Activated T-helper 1 cell treated with anti-CD3 and anti-CD28 coated beads, Interleukin-12 subunit alpha, Interleukin-12 subunit beta, Interleukin-2, Interleukin-4 antibody, amounts not matched to agents 30 ng/mL and 10 ng/mL and 1 ng/mL, durations not matched to agents 14 hours and 24 hours and 36 hours (primary cell): ENCODE measurements at regions not wholly inside any gene's neighbourhood (a gene's known extent, or its start where the extent isn't known, plus 50 kb on each side); places are given as distances from the start of the nearest gene placed in this dataset.

Experiments used
- DNase-seq: peaks from one replicate; pipeline ENCODE4 v3.0.0; 2021; ENCODE audit warnings: low spot score
- H3K27ac Mint-ChIP-seq: one replicate; pipeline ENCODE4 v1.8.0; 2021; ENCODE audit warnings: mild to moderate bottlenecking, mixed read lengths
- H3K27me3 Mint-ChIP-seq: one replicate; pipeline ENCODE4 v1.8.0; 2022; ENCODE audit warnings: mild to moderate bottlenecking, moderate library complexity, mixed read lengths; ENCODE audit not compliant: insufficient read depth
- H3K36me3 Mint-ChIP-seq: one replicate; pipeline ENCODE4 v1.8.0; 2021; ENCODE audit warnings: low read depth, mixed read lengths
- H3K4me1 Mint-ChIP-seq: one replicate; pipeline ENCODE4 v1.8.0; 2021; ENCODE audit warnings: low read depth, mixed read lengths
- H3K4me3 Mint-ChIP-seq: one replicate; pipeline ENCODE4 v1.8.0; 2021; ENCODE audit warnings: mild to moderate bottlenecking, moderate library complexity, mixed read lengths
- H3K9me3 Mint-ChIP-seq: one replicate; pipeline ENCODE4 v1.8.0; 2021; ENCODE audit warnings: mixed read lengths
- intact Hi-C: fragments of 100-400 bp; cut with micrococcal nuclease; formaldehyde crosslinking; loops from one replicate; pipeline ENCODE4 v1.15.1; 2024

DNA sequence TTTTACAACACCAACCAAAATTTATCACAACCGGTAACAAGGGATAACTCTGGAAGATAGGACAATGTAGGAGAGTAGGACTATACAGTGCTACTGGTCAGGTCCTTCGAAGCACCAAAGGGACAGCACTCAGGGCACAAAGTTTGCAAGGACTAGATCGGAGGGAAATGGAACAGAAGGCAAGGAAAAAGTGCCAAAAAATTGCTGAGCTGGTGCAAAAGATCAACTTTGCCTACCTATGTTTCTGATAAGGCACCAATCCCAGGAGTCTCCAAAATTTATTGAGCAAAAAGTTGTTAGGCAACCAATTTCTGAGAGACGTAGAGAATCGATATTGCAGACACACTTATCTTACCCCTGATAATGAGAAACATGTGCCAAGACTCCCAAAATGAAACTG is 160.0 kb upstream of the PLEKHA5 start:
- DNase-seq, result no peak
- H3K4me3 Mint-ChIP-seq, result no peak overlapping the region
- no peaks in the 10 kb centered on the region for H3K4me1 Mint-ChIP-seq
- no peaks in the 10 kb centered on the region for H3K27me3 Mint-ChIP-seq
- no peaks in the 10 kb centered on the region for H3K9me3 Mint-ChIP-seq
- no peak overlapping the region for H3K27ac Mint-ChIP-seq
- no peaks in the 10 kb centered on the region for H3K36me3 Mint-ChIP-seq
- intact Hi-C loops, result no loop called here

- no peak for DNase-seq
- Mint-ChIP-seq H3K4me1 (no peaks in the 10 kb centered on the region), H3K36me3 (no peaks in the 10 kb centered on the region), H3K9me3 (no peaks in the 10 kb centered on the region), H3K27me3 (no peaks in the 10 kb centered on the region), H3K27ac (no peak overlapping the region), H3K4me3 (no peak overlapping the region)
- intact Hi-C loops, result no loop called here
Observed at GRCh38 chr12:18970603-18971002, 158.9 kb upstream of the PLEKHA5 start.

- DNase-seq, result no peak
- Mint-ChIP-seq H3K27ac (no peak overlapping the region), H3K36me3 (no peaks in the 10 kb centered on the region), H3K9me3 (no peaks in the 10 kb centered on the region), H3K4me3 (no peak overlapping the region), H3K27me3 (no peaks in the 10 kb centered on the region), H3K4me1 (no peaks in the 10 kb centered on the region)
- intact Hi-C loops, result no loop called here
Observed at GRCh38 chr12:18971932-18972331, 157.6 kb upstream of the PLEKHA5 start.

DNA sequence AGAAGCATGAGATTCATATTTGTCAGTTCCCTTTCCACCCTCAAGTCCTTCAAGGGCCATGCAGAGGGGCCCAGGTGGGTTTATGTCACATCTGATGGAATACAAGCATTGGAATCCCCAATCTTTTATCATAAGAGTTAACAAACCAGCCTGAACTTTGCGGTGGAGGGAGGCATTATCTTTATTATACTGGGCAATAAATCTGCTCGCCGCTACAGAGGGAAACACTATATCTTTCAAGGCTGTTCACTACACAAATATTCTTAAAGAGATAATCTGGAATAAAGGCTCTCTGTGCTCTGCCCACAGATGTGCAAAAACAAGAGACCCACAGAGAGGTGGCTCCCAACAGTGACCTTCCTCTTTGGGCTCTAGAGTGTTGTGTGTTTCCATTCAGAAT is 153.6 kb upstream of the PLEKHA5 start:
- H3K27me3 Mint-ChIP-seq, result no peaks in the 10 kb centered on the region
- H3K4me1 Mint-ChIP-seq, result no peaks in the 10 kb centered on the region
- peaks cover 7% of the 10 kb centered on the region for H3K9me3 Mint-ChIP-seq
- H3K36me3 Mint-ChIP-seq, result no peaks in the 10 kb centered on the region
- no peak for DNase-seq
- no peak overlapping the region for H3K4me3 Mint-ChIP-seq
- H3K27ac Mint-ChIP-seq, result no peak overlapping the region
- intact Hi-C loops, result no loop called here

GRCh38 chr12:18979401-18980126 is 150.0 kb upstream of the PLEKHA5 start:
- Mint-ChIP-seq H3K4me3 (no peak overlapping the region), H3K27ac (no peak overlapping the region), H3K36me3 (no peaks in the 10 kb centered on the region), H3K4me1 (no peaks in the 10 kb centered on the region), H3K9me3 (peaks cover 7% of the 10 kb centered on the region), H3K27me3 (no peaks in the 10 kb centered on the region)
- intact Hi-C loops, result no loop called here
- no peak for DNase-seq

DNA sequence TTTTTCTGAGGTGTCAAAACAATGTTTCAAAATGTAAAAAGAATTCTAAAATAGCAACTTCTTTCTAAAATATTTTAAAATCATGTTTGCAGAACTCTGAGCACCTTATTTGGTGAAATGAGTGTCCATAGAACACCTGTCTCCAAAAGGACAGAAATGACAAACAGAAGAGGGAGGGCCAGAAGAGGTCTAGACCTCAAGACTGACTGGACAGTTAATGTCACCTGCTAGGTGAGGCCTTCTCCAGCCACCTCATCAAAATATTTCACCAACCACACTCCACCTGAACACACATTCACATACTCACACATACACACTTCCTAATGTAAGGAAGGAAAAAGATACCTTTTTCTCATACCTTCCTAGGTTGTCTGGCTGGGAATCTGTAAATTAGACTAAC is 147.8 kb upstream of the PLEKHA5 start:
- intact Hi-C loops, result no loop called here
- no peak for DNase-seq
- Mint-ChIP-seq H3K27me3 (no peaks in the 10 kb centered on the region), H3K4me3 (no peak overlapping the region), H3K36me3 (no peaks in the 10 kb centered on the region), H3K9me3 (peaks cover 7% of the 10 kb centered on the region), H3K4me1 (no peaks in the 10 kb centered on the region), H3K27ac (no peak overlapping the region)

DNA sequence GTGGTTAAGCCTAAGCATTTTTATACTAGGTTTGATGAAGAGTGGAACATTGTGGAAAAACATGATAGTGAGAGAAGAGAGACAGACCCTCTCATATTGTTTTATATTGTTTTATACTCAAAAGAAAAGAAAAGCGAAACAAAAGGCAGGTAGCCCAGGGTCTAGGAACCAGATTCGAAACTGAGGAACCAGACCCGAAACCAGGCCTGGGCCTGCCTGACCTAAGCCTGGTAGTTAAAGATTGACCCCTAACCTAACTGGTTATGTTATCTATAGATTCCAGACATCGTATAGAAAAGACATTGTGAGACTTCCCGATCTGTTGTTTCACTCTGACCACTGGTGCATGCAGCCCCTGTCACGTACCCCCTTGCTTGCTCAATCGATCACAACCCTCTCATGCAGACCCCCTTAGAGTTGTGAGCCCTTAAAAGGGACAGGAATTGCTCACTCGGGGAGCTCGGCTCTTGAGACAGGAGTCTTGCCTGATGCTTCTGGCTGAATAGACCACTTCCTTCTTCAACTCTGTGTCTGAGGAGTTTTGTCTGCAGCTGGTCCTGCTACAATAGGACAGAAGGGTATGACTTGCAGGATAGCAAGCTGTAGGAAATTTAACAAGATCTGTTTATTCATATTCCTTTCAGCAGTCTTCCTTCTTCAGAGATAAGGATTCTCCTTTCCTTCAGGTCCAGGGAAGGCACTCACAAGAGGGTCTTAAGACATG is 147.1 kb upstream of the PLEKHA5 start:
- H3K27ac Mint-ChIP-seq, result no peak overlapping the region
- no peak overlapping the region for H3K4me3 Mint-ChIP-seq
- peaks cover 7% of the 10 kb centered on the region for H3K9me3 Mint-ChIP-seq
- no peak for DNase-seq
- H3K36me3 Mint-ChIP-seq, result no peaks in the 10 kb centered on the region
- H3K4me1 Mint-ChIP-seq, result no peaks in the 10 kb centered on the region
- intact Hi-C loops, result no loop called here
- H3K27me3 Mint-ChIP-seq, result no peaks in the 10 kb centered on the region

GRCh38 chr12:18983854-18984253 is 145.7 kb upstream of the PLEKHA5 start:
- intact Hi-C loops, result no loop called here
- no peak overlapping the region for H3K4me3 Mint-ChIP-seq
- no peaks in the 10 kb centered on the region for H3K27me3 Mint-ChIP-seq
- no peak overlapping the region for H3K27ac Mint-ChIP-seq
- no peaks in the 10 kb centered on the region for H3K36me3 Mint-ChIP-seq
- H3K9me3 Mint-ChIP-seq, result peaks cover under 1% of the 10 kb centered on the region
- H3K4me1 Mint-ChIP-seq, result no peaks in the 10 kb centered on the region
- DNase-seq, result no peak

- H3K4me1 Mint-ChIP-seq, result no peaks in the 10 kb centered on the region
- no peaks in the 10 kb centered on the region for H3K9me3 Mint-ChIP-seq
- no peaks in the 10 kb centered on the region for H3K36me3 Mint-ChIP-seq
- intact Hi-C loops, result no loop called here
- H3K27me3 Mint-ChIP-seq, result no peaks in the 10 kb centered on the region
- no peak overlapping the region for H3K4me3 Mint-ChIP-seq
- H3K27ac Mint-ChIP-seq, result no peak overlapping the region
- no peak for DNase-seq
Observed at GRCh38 chr12:18990856-18991255, 138.7 kb upstream of the PLEKHA5 start.

GRCh38 chr12:18992336-18992735 is 137.2 kb upstream of the PLEKHA5 start:
- Mint-ChIP-seq H3K9me3 (no peaks in the 10 kb centered on the region), H3K27me3 (no peaks in the 10 kb centered on the region), H3K36me3 (no peaks in the 10 kb centered on the region), H3K27ac (no peak overlapping the region), H3K4me1 (no peaks in the 10 kb centered on the region), H3K4me3 (no peak overlapping the region)
- intact Hi-C loops, result no loop called here
- no peak for DNase-seq

DNA sequence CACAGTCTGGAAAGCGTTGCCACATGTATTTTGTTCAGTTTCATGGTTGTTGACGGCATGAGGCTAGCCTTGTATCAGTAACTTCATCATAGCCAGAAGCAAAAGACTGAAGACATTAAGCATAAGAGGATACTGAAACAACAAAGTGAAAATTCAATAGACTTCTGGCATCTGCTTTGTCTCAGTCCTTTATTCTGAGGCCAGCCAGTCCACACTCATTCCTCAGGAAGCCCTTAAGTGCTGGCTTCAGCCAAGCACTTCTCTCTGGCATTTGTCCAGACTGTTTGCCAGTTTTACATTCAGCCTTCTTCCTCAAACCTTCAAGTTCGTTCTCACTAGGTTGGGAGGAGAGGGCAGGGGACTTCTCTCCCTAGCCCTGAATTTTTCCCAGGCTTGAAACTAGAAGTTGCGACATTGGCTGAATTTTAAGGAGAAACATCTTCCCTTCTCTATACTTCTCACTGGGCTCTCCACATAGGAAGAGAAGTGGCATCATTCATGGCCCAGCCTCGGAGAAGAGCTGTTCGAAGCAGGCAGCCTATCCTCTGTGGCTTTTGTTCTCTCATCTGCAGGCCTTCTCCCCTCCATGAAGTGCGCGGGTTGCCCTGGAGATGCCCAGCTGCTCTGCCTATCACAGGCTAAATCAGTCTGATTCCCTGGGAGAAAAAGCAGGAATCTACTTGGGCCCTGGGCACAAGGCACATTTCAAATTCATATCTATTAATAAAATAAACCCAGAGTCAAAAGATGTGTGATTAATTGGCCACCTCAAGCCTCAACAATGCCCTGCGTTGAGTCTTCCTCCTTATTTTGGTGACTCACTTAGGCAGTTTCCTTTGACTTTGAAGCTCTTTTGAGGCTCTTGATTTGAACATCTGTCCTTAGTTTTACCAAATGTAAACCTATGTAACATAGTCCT is 130.9 kb upstream of the PLEKHA5 start:
- no peak overlapping the region for H3K4me3 Mint-ChIP-seq
- H3K9me3 Mint-ChIP-seq, result no peaks in the 10 kb centered on the region
- H3K27ac Mint-ChIP-seq, result no peak overlapping the region
- intact Hi-C loops, result no loop called here
- H3K36me3 Mint-ChIP-seq, result no peaks in the 10 kb centered on the region
- no peaks in the 10 kb centered on the region for H3K27me3 Mint-ChIP-seq
- H3K4me1 Mint-ChIP-seq, result no peaks in the 10 kb centered on the region
- no peak for DNase-seq

DNA sequence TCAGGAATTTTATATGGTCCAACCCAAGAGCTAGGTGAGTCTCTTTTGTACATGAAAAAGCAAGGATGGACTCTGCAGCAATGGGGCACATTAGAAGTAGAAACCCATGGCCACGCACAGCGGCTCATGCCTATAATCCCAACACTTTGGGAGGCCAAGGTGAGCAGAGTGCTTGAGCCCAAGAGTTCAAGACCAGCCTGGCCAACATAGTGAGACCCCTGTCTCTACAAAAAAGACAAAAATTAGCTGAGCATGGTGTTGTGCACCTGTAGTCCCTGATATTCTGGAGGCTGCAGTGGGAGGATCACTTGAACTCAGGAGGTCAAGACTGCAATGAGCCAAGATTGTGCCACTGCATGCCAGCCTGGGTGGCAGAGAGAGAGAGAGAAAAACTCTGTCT is 128.7 kb upstream of the PLEKHA5 start:
- no peak overlapping the region for H3K4me3 Mint-ChIP-seq
- no peak overlapping the region for H3K27ac Mint-ChIP-seq
- H3K9me3 Mint-ChIP-seq, result no peaks in the 10 kb centered on the region
- no peaks in the 10 kb centered on the region for H3K4me1 Mint-ChIP-seq
- no peak for DNase-seq
- no peaks in the 10 kb centered on the region for H3K27me3 Mint-ChIP-seq
- H3K36me3 Mint-ChIP-seq, result no peaks in the 10 kb centered on the region
- intact Hi-C loops, result no loop called here

GRCh38 chr12:19002216-19002615 is 127.3 kb upstream of the PLEKHA5 start:
- no peak overlapping the region for H3K27ac Mint-ChIP-seq
- no peaks in the 10 kb centered on the region for H3K27me3 Mint-ChIP-seq
- no peaks in the 10 kb centered on the region for H3K4me1 Mint-ChIP-seq
- no peaks in the 10 kb centered on the region for H3K36me3 Mint-ChIP-seq
- DNase-seq, result no peak
- H3K9me3 Mint-ChIP-seq, result no peaks in the 10 kb centered on the region
- no peak overlapping the region for H3K4me3 Mint-ChIP-seq
- intact Hi-C loops, result no loop called here
